Upper lobe of left lung (tissue), 6 donors: ENCODE measurements at regions not wholly inside any gene's neighbourhood (a gene's known extent, or its start where the extent isn't known, plus 50 kb on each side); places are given as distances from the start of the nearest gene placed in this dataset.

Experiments
- ATAC-seq, 2 donors: fragments of 200-7000 bp; cut with Tn5 transposase; one replicate each; pipeline ENCODE4 v1.9.1; 2022; ENCODE audit warnings: mild to moderate bottlenecking in 2 of 2, moderate library complexity in 2 of 2; ENCODE audit not compliant: low FRiP score in 2 of 2
- DNase-seq, 2 donors: peaks; one replicate each; pipeline ENCODE4 v3.0.0-alpha.2; 2019 to 2020
- H3K27ac ChIP-seq, 4 donors: fragments of 200-600 bp; sonication (generic); one replicate each; pipeline ENCODE4 v1.5.1; 2016 to 2019
- H3K27me3 ChIP-seq, 4 donors: fragments of 200-600 bp; sonication (generic); one replicate each; pipeline ENCODE4 v1.5.1; 2017 to 2019
- H3K36me3 ChIP-seq, 4 donors: fragments of 200-600 bp; sonication (generic); one replicate each; pipeline ENCODE4 v1.5.1; 2016 to 2019
- H3K4me1 ChIP-seq, 4 donors: fragments of 200-600 bp; sonication (generic); one replicate each; pipeline ENCODE4 v1.5.1; 2018 to 2019
- H3K4me3 ChIP-seq, 4 donors: fragments of 200-600 bp; sonication (generic); one replicate each; pipeline ENCODE4 v1.5.1; 2017 to 2019; ENCODE audit warnings: mild to moderate bottlenecking in 2 of 4, moderate library complexity in 1 of 4
- H3K9me3 ChIP-seq, 4 donors: fragments of 200-600 bp; sonication (generic); one replicate each; pipeline ENCODE4 v1.5.1; 2018 to 2019
- EP300 ChIP-seq, 4 donors: sonication (generic); formaldehyde crosslinking; IDR thresholded peaks; one replicate each; pipeline ENCODE4 v1.5.1; 2017; ENCODE audit warnings: antibody characterized with exemption in 4 of 4, control low read depth in 2 of 4
- POLR2A ChIP-seq, 4 donors: fragments of 450-650 bp; IDR thresholded peaks; one replicate each; pipeline ENCODE4 v1.5.1; 2016 to 2017; ENCODE audit warnings: antibody characterized with exemption in 4 of 4, mild to moderate bottlenecking in 2 of 4
- POLR2AphosphoS5 ChIP-seq, 2 donors: sonication (generic); formaldehyde crosslinking; IDR thresholded peaks; one replicate each; pipeline ENCODE4 v1.5.1; 2017; ENCODE audit warnings: antibody characterized with exemption in 2 of 2
- WGBS, 2 donors: methylation state at CpG; one replicate each; pipeline ENCODE4 v1.1.5; 2017 to 2018; 5-methylcytosine and 5-hydroxymethylcytosine counted together
- TF ChIP-seq, protein P1 (sequence below), 6 experiments: fragments of 450-650 bp in 4 of 6; fragments of 200-600 bp in 2 of 6; sonication (generic) in 2 of 6; IDR thresholded peaks; one replicate each; pipeline ENCODE4 v1.5.1; 2016 to 2019; ENCODE audit warnings: antibody characterized with exemption in 6 of 6
- donor health status: DM: no; HTN: no; CAD: no; lungs with moderate emphysema.
- donor health status: DM: no; HTN: yes; CAD: no; lungs with severe emphysema.

DNA sequence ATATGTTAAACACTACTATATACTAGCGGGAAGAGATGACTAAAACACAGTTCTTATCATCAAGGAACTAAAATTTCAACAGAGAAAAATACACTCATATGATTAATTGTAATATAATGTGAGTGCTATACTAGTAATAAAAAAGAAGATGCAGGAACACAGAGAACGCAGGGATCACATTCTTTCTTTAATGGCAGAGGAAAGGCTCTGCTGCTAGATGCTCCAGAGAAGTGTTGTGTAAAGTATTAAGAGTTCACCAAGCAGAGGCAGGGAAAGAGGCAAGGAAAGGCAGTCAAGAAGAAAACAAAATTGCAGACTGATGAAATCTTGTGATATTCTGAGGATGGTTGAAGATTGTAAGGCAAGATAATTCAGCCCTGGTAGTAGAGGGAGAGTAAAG lies 394.7 kb downstream of the PDGFC start:
- H3K4me3 ChIP-seq, result no peak overlapping the region
- ATAC-seq, result no peak
- H3K27ac ChIP-seq, result no peak overlapping the region
- H3K9me3 ChIP-seq, result no peaks in the 10 kb centered on the region
- DNase-seq, result no peak
- no peaks in the 10 kb centered on the region for H3K36me3 ChIP-seq
- WGBS, 2 donors, result 75 to 80% methylated on average over 2 of the region's 2 CpGs
- no peaks in the 10 kb centered on the region for H3K4me1 ChIP-seq
- TF ChIP-seq POLR2AphosphoS5 (IDR thresholded peaks at IDR 0.05), result no peak
- TF ChIP-seq, protein P1, sequence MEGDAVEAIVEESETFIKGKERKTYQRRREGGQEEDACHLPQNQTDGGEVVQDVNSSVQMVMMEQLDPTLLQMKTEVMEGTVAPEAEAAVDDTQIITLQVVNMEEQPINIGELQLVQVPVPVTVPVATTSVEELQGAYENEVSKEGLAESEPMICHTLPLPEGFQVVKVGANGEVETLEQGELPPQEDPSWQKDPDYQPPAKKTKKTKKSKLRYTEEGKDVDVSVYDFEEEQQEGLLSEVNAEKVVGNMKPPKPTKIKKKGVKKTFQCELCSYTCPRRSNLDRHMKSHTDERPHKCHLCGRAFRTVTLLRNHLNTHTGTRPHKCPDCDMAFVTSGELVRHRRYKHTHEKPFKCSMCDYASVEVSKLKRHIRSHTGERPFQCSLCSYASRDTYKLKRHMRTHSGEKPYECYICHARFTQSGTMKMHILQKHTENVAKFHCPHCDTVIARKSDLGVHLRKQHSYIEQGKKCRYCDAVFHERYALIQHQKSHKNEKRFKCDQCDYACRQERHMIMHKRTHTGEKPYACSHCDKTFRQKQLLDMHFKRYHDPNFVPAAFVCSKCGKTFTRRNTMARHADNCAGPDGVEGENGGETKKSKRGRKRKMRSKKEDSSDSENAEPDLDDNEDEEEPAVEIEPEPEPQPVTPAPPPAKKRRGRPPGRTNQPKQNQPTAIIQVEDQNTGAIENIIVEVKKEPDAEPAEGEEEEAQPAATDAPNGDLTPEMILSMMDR (IDR thresholded peaks at IDR 0.05), result no peak
- no peak for TF ChIP-seq EP300 (IDR thresholded peaks at IDR 0.05)
- H3K27me3 ChIP-seq, result no peaks in the 10 kb centered on the region

DNA sequence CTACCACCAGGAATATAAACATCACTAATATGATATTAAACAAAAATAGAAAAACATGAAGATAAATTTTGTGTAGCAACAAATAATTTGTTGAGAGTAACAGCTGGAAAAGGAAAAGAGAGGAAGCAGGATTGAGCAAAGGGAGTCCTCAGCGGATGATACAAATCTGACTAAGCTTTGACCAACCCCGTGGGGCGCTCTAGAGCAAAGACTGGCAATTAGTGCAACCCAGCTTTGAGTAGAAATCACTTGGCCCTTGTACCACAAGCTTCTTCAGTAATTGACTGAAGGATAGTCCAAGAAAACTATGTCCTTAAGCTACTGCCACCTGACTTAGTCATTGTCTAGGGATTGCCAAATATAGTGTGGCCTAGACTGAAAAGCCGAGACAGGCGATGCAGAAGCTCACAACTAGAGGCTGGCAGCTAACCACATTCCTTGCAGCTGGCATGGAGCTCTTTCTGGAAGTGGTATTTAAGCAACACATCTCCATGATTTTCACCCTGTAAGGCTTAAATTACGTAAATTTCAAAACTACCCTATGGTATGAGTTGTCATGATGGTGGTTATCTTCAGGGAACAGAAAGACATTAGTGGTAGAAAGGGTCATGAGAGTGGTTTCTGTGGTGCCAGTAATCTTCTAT lies 396.0 kb downstream of the PDGFC start:
- WGBS, 2 donors, result 71 to 85% methylated on average over 6 of the region's 6 CpGs
- TF ChIP-seq POLR2A (IDR thresholded peaks at IDR 0.05) (no peak), EP300 (IDR thresholded peaks at IDR 0.05) (no peak), POLR2AphosphoS5 (IDR thresholded peaks at IDR 0.05) (no peak)
- TF ChIP-seq, protein P1 (IDR thresholded peaks at IDR 0.05), result no peak
- no peaks in the 10 kb centered on the region for H3K36me3 ChIP-seq
- DNase-seq, result no peak
- H3K27ac ChIP-seq, result no peak overlapping the region
- H3K4me1 ChIP-seq, result no peaks in the 10 kb centered on the region
- H3K27me3 ChIP-seq, result no peaks in the 10 kb centered on the region
- no peak for ATAC-seq
- H3K4me3 ChIP-seq, result no peak overlapping the region
- H3K9me3 ChIP-seq, result no peaks in the 10 kb centered on the region

DNA sequence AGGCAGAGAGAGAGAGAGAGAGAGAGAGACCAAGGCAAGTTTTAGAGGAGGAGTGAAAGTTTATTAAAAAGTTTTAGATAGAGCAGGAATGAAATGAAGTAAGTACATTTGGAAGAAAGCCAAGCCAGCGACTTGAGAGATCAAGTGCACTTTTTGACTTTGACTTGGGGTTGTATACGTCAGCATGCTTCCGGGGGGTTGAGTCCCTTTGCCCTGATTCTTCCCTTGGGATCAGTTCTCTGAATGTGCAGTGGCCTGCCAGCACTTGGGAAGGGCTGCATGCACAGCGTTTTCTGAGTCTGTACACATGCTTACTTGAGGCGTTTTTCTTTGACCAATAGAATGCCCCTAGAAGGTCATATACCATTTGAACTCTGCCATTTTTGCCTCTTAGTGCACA lies 400.5 kb downstream of the PDGFC start:
- Histone ChIP-seq H3K36me3 (no peaks in the 10 kb centered on the region), H3K4me1 (no peaks in the 10 kb centered on the region), H3K27ac (no peak overlapping the region), H3K9me3 (no peaks in the 10 kb centered on the region), H3K4me3 (no peak overlapping the region), H3K27me3 (no peaks in the 10 kb centered on the region)
- 48 to 58% methylated on average over 5 of the region's 5 CpGs for WGBS, 2 donors
- no peak for DNase-seq
- TF ChIP-seq, protein P1 (IDR thresholded peaks at IDR 0.05), result no peak
- TF ChIP-seq POLR2AphosphoS5 (IDR thresholded peaks at IDR 0.05) (no peak), POLR2A (IDR thresholded peaks at IDR 0.05) (no peak), EP300 (IDR thresholded peaks at IDR 0.05) (no peak)
- no peak for ATAC-seq

DNA sequence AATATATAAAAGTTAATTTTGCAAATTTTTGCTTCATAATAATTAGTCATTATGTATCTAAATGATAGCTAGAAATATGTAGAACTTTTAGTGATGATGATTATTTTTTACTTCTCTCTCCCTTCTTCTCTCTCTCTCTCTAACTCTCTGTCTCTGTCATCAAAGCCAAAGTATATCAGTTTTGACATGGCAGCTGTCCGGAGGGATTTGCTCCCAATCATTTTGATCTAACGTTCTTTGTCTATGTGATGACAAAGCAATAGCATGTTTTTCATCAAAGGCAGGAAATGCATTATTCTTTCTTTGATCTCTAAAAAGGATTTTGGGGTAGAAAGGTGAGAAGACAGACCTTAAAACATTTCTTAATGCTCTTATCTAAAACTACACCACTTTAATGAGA lies 402.1 kb downstream of the PDGFC start:
- ATAC-seq (no peak), DNase-seq (no peak)
- TF ChIP-seq POLR2AphosphoS5 (IDR thresholded peaks at IDR 0.05) (no peak), POLR2A (IDR thresholded peaks at IDR 0.05) (no peak)
- TF ChIP-seq, protein P1 (IDR thresholded peaks at IDR 0.05), result no peak
- Histone ChIP-seq H3K27ac (no peak overlapping the region), H3K9me3 (no peaks in the 10 kb centered on the region), H3K27me3 (no peaks in the 10 kb centered on the region), H3K4me1 (no peaks in the 10 kb centered on the region), H3K36me3 (no peaks in the 10 kb centered on the region), H3K4me3 (no peak overlapping the region)
- 69 to 71% methylated on average over 2 of the region's 2 CpGs for WGBS, 2 donors

DNA sequence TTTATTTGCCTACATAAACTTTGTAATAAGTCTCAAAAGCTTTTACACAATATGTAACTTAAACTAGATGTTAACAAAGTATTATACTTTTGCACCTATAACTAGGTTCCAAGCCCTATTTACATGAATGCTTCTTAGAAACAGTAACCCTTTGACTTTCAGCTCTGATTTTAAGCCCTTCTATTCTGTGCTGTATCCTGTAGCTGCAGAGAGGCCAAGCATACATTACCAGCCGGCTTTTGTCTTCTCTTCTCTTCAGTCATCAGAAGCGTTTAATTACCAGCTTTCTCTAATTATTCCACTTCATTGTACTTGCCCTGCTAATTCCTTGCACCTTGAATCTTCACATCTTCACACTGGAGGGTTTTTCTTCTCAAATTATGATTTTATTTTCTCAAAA lies 403.1 kb downstream of the PDGFC start:
- Histone ChIP-seq H3K36me3 (no peaks in the 10 kb centered on the region), H3K4me3 (no peak overlapping the region), H3K4me1 (no peaks in the 10 kb centered on the region), H3K27ac (no peak overlapping the region), H3K9me3 (no peaks in the 10 kb centered on the region), H3K27me3 (no peaks in the 10 kb centered on the region)
- 33 to 73% methylated on average over 2 of the region's 2 CpGs for WGBS, 2 donors
- TF ChIP-seq POLR2A (IDR thresholded peaks at IDR 0.05) (no peak), EP300 (IDR thresholded peaks at IDR 0.05) (no peak), POLR2AphosphoS5 (IDR thresholded peaks at IDR 0.05) (no peak)
- TF ChIP-seq, protein P1 (IDR thresholded peaks at IDR 0.05), result no peak
- ATAC-seq (no peak), DNase-seq (no peak)
